ENCODE measurements at regions not wholly inside any gene's neighbourhood (a gene's known extent, or its start where the extent isn't known, plus 50 kb on each side); places are given as distances from the start of the nearest gene placed in this dataset.

- H3K9ac ChIP-seq (ENCODE audit: low read depth, low read length) = no peak overlapping the region
- H3K4me3 ChIP-seq (ENCODE audit: low read length) = no peak overlapping the region
- H3K9me3 ChIP-seq (ENCODE audit: insufficient read depth, low read depth, low read length) = no peaks in the 10 kb centered on the region
- no peaks in the 10 kb centered on the region for H3K27me3 ChIP-seq (ENCODE audit: insufficient read depth, low read length)
- no peaks in the 10 kb centered on the region for H3K36me3 ChIP-seq (ENCODE audit: insufficient read depth, low read depth, low read length)
- H3K27ac ChIP-seq (ENCODE audit: low read length) = no peak overlapping the region
- H3K4me1 ChIP-seq (ENCODE audit: insufficient read depth, low read length) = no peaks in the 10 kb centered on the region
These were observed 216.5 kb upstream of the AADAT start for GRCh38 chr4:170306208-170306607.

DNA sequence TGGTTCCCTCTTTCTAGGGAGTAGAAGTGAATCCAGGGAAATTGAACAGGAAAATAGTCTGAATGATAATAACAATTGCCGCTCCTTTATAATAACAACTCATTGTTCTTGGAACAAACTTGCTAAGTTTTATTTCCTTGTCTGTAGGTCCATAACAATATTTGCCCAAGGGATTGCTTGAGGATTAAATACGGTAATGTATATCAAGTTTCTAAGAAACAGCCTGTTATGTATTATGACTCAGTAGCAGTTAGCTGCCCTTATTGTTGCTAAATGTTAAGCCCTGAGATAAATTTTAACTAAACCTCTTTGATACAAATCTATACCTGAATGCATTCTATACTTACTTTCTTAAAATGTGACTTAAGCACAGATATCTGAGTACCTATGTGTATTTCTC lies 215.9 kb upstream of the AADAT start:
- Histone ChIP-seq H3K27ac (ENCODE audit: low read length) (no peak overlapping the region), H3K4me3 (ENCODE audit: low read length) (no peak overlapping the region), H3K9ac (ENCODE audit: low read depth, low read length) (no peak overlapping the region), H3K4me1 (ENCODE audit: insufficient read depth, low read length) (no peaks in the 10 kb centered on the region), H3K36me3 (ENCODE audit: insufficient read depth, low read depth, low read length) (no peaks in the 10 kb centered on the region), H3K9me3 (ENCODE audit: insufficient read depth, low read depth, low read length) (no peaks in the 10 kb centered on the region), H3K27me3 (ENCODE audit: insufficient read depth, low read length) (no peaks in the 10 kb centered on the region)

DNA sequence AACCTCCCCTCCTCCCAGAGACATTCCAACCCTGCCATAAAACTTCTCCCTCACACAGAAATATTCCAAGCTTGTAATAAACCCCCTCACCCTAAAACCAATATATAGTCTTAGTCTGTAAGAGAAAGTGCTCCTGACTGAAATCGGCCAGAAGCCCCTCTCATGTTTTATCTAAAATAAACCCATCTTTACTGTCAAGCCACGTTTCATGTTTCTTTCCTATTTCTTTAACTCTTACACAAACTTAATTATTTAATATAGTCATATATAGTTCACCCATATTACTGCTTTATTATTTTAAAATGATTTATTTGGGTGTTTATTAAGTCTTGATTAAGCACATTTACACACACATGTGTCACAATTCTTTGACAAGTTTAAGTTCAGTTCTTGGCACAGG lies 191.3 kb upstream of the AADAT start:
- H3K27ac ChIP-seq (ENCODE audit: low read length) = no peak overlapping the region
- no peak overlapping the region for H3K4me3 ChIP-seq (ENCODE audit: low read length)
- peaks cover 9% of the 10 kb centered on the region; the same call in 1 of the 2 replicates for H3K9me3 ChIP-seq (ENCODE audit: insufficient read depth, low read depth, low read length)
- no peaks in the 10 kb centered on the region for H3K27me3 ChIP-seq (ENCODE audit: insufficient read depth, low read length)
- H3K9ac ChIP-seq (ENCODE audit: low read depth, low read length) = no peak overlapping the region
- H3K4me1 ChIP-seq (ENCODE audit: insufficient read depth, low read length) = no peaks in the 10 kb centered on the region
- H3K36me3 ChIP-seq (ENCODE audit: insufficient read depth, low read depth, low read length) = no peaks in the 10 kb centered on the region

DNA sequence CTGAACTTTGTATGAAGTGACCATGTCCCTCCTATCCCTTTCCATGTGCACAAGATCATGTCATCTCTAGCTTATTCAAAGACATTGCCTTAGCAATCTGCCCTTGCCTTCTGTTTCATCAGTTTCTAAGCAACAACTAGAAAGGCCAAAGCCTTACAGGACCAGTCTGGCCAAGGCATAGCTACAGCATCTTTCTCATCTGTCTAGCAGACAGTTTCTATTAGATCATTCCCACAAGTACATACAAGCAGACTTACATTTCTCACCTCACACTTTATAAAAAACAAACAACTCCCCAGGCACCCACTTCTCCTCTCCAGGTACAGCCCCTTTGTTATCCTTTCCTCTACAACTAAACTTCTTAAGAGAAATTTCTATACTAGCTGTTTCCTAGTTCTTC lies 188.7 kb upstream of the AADAT start:
- H3K27me3 ChIP-seq (ENCODE audit: insufficient read depth, low read length) = no peaks in the 10 kb centered on the region
- H3K4me3 ChIP-seq (ENCODE audit: low read length) = no peak overlapping the region
- peaks cover 4% of the 10 kb centered on the region; the same call in 1 of the 2 replicates for H3K4me1 ChIP-seq (ENCODE audit: insufficient read depth, low read length)
- no peak overlapping the region for H3K27ac ChIP-seq (ENCODE audit: low read length)
- H3K9me3 ChIP-seq (ENCODE audit: insufficient read depth, low read depth, low read length) = peaks cover 9% of the 10 kb centered on the region; the same call in 1 of the 2 replicates
- H3K9ac ChIP-seq (ENCODE audit: low read depth, low read length) = no peak overlapping the region
- H3K36me3 ChIP-seq (ENCODE audit: insufficient read depth, low read depth, low read length) = no peaks in the 10 kb centered on the region

- H3K4me3 ChIP-seq (ENCODE audit: low read length) = no peak overlapping the region
- peaks cover 4% of the 10 kb centered on the region; the same call in 1 of the 2 replicates for H3K4me1 ChIP-seq (ENCODE audit: insufficient read depth, low read length)
- H3K27me3 ChIP-seq (ENCODE audit: insufficient read depth, low read length) = no peaks in the 10 kb centered on the region
- H3K9me3 ChIP-seq (ENCODE audit: insufficient read depth, low read depth, low read length) = no peaks in the 10 kb centered on the region; the same call in 1 of the 2 replicates
- H3K27ac ChIP-seq (ENCODE audit: low read length) = no peak overlapping the region
- H3K9ac ChIP-seq (ENCODE audit: low read depth, low read length) = no peak overlapping the region
- no peaks in the 10 kb centered on the region for H3K36me3 ChIP-seq (ENCODE audit: insufficient read depth, low read depth, low read length)
These were observed 184.9 kb upstream of the AADAT start for GRCh38 chr4:170274616-170275015.

DNA sequence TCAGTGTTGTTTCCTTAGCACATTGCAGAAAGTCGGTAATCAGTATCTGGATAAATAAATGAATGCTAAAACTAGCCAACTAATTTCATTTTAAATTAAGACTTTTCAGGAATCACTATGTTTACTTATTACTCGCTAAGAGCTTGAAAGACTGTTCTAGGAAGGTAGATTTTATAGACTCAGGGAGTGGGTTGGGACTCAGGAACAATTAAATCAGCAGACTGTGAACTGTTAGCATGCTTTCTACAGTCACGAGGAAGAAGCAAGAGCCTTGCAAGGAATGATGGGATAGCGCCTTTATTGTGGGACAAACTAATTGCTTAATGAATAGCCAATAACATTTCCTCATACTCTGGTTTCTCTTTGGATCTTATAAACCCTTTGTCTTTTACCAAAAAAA lies 183.2 kb upstream of the AADAT start:
- Histone ChIP-seq H3K27me3 (ENCODE audit: insufficient read depth, low read length) (no peaks in the 10 kb centered on the region), H3K4me3 (ENCODE audit: low read length) (no peak overlapping the region), H3K9ac (ENCODE audit: low read depth, low read length) (no peak overlapping the region), H3K9me3 (ENCODE audit: insufficient read depth, low read depth, low read length) (peaks cover 9% of the 10 kb centered on the region; the same call in 1 of the 2 replicates), H3K36me3 (ENCODE audit: insufficient read depth, low read depth, low read length) (no peaks in the 10 kb centered on the region), H3K27ac (ENCODE audit: low read length) (no peak overlapping the region), H3K4me1 (ENCODE audit: insufficient read depth, low read length) (peaks cover 4% of the 10 kb centered on the region; the same call in 1 of the 2 replicates)

DNA sequence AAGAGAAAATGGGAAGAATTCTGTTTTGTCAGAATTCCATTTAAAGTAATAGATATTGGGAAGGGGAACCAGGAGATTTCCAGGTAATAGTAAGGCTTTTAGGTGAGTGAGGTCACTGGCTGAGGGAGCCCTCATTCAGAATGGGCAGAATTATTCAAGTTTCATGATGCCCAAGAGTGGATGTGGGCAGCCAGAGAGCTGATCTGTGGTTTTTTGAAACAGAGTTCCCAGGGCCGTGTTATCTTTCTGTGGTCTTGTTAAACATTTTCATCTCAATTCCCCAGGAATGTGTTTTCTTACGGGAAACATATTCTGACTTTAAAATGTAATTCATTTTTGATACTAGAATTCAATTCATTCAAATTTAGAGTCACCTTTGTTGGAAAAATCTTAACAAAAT lies 182.0 kb upstream of the AADAT start:
- Histone ChIP-seq H3K36me3 (ENCODE audit: insufficient read depth, low read depth, low read length) (no peaks in the 10 kb centered on the region), H3K9me3 (ENCODE audit: insufficient read depth, low read depth, low read length) (peaks cover 9% of the 10 kb centered on the region; the same call in 1 of the 2 replicates), H3K27ac (ENCODE audit: low read length) (no peak overlapping the region), H3K4me1 (ENCODE audit: insufficient read depth, low read length) (peaks cover 4% of the 10 kb centered on the region; the same call in 1 of the 2 replicates), H3K9ac (ENCODE audit: low read depth, low read length) (no peak overlapping the region), H3K4me3 (ENCODE audit: low read length) (no peak overlapping the region), H3K27me3 (ENCODE audit: insufficient read depth, low read length) (no peaks in the 10 kb centered on the region)

- Histone ChIP-seq H3K9me3 (ENCODE audit: insufficient read depth, low read depth, low read length) (peaks cover 9% of the 10 kb centered on the region; the same call in 1 of the 2 replicates), H3K9ac (ENCODE audit: low read depth, low read length) (no peak overlapping the region), H3K27ac (ENCODE audit: low read length) (no peak overlapping the region), H3K4me3 (ENCODE audit: low read length) (no peak overlapping the region), H3K36me3 (ENCODE audit: insufficient read depth, low read depth, low read length) (no peaks in the 10 kb centered on the region), H3K27me3 (ENCODE audit: insufficient read depth, low read length) (no peaks in the 10 kb centered on the region), H3K4me1 (ENCODE audit: insufficient read depth, low read length) (peaks cover 4% of the 10 kb centered on the region; the same call in 1 of the 2 replicates)
These were observed 180.9 kb upstream of the AADAT start for GRCh38 chr4:170270628-170271027.

GRCh38 chr4:170269950-170270349 lies 180.2 kb upstream of the AADAT start:
- H3K27ac ChIP-seq (ENCODE audit: low read length) = no peak overlapping the region
- no peaks in the 10 kb centered on the region for H3K27me3 ChIP-seq (ENCODE audit: insufficient read depth, low read length)
- peaks cover 3% of the 10 kb centered on the region; the same call in 1 of the 2 replicates for H3K4me1 ChIP-seq (ENCODE audit: insufficient read depth, low read length)
- H3K36me3 ChIP-seq (ENCODE audit: insufficient read depth, low read depth, low read length) = no peaks in the 10 kb centered on the region
- H3K4me3 ChIP-seq (ENCODE audit: low read length) = no peak overlapping the region
- H3K9me3 ChIP-seq (ENCODE audit: insufficient read depth, low read depth, low read length) = peaks cover 9% of the 10 kb centered on the region; the same call in 1 of the 2 replicates
- H3K9ac ChIP-seq (ENCODE audit: low read depth, low read length) = no peak overlapping the region

DNA sequence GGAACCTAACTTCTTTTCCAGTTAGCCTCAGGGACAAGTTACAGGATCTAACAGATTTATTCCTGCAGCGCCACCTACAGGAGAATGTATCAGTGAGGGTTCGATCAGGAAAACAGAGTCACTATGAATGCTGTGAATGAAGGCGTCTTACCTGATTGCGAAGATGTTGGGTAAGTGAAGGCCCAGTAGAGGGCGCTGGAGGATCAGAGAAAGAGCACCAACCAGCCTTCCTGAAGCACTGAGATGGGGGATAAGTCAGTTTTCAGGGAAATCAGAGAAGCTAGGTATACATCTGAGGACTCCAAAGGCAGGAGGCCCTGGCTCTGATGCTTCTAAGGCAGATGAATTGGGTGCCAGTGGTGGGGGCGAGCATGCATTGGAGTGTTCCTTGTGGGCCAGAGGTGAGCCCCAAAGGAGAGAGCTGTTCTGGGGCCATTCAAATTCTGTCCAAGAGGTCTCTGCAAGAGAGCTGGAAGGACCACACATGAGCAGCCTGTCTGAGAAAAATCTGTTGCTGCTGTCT lies 169.9 kb upstream of the AADAT start:
- Histone ChIP-seq H3K4me3 (ENCODE audit: low read length) (no peak overlapping the region), H3K9ac (ENCODE audit: low read depth, low read length) (no peak overlapping the region), H3K9me3 (ENCODE audit: insufficient read depth, low read depth, low read length) (no peaks in the 10 kb centered on the region), H3K4me1 (ENCODE audit: insufficient read depth, low read length) (no peaks in the 10 kb centered on the region), H3K36me3 (ENCODE audit: insufficient read depth, low read depth, low read length) (no peaks in the 10 kb centered on the region), H3K27ac (ENCODE audit: low read length) (no peak overlapping the region), H3K27me3 (ENCODE audit: insufficient read depth, low read length) (no peaks in the 10 kb centered on the region)

DNA sequence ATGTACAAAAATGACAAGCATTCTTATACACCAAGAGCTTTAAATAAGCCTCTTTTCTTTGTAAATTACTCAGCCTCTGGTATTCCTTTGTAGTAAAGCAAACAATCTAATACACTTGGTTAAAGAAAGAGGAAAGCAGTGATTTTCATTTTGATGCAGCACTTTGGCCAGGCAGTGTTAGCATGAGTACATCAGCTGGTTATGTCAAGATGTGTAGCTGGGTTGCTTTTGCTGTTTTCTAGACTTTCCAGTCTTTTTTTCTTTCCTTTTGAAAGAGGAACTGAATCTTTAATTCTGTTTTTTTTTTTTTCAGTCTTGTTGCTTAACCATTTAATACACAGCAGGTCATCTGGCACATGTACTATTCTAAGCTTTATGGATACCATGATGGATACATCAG lies 167.1 kb upstream of the AADAT start:
- Histone ChIP-seq H3K27ac (ENCODE audit: low read length) (no peak overlapping the region), H3K27me3 (ENCODE audit: insufficient read depth, low read length) (no peaks in the 10 kb centered on the region), H3K9ac (ENCODE audit: low read depth, low read length) (no peak overlapping the region), H3K36me3 (ENCODE audit: insufficient read depth, low read depth, low read length) (no peaks in the 10 kb centered on the region), H3K9me3 (ENCODE audit: insufficient read depth, low read depth, low read length) (no peaks in the 10 kb centered on the region), H3K4me3 (ENCODE audit: low read length) (no peak overlapping the region), H3K4me1 (ENCODE audit: insufficient read depth, low read length) (no peaks in the 10 kb centered on the region)

GRCh38 chr4:170248576-170248975 lies 158.8 kb upstream of the AADAT start:
- no peaks in the 10 kb centered on the region for H3K27me3 ChIP-seq (ENCODE audit: insufficient read depth, low read length)
- H3K4me1 ChIP-seq (ENCODE audit: insufficient read depth, low read length) = peaks cover 2% of the 10 kb centered on the region; the same call in 1 of the 2 replicates
- H3K36me3 ChIP-seq (ENCODE audit: insufficient read depth, low read depth, low read length) = no peaks in the 10 kb centered on the region
- H3K9me3 ChIP-seq (ENCODE audit: insufficient read depth, low read depth, low read length) = no peaks in the 10 kb centered on the region
- no peak overlapping the region for H3K27ac ChIP-seq (ENCODE audit: low read length)
- no peak overlapping the region for H3K4me3 ChIP-seq (ENCODE audit: low read length)
- no peak overlapping the region for H3K9ac ChIP-seq (ENCODE audit: low read depth, low read length)

Measured in iPS-20b (cell line).